ENCODE measurements at regions not wholly inside any gene's neighbourhood (a gene's known extent, or its start where the extent isn't known, plus 50 kb on each side); places are given as distances from the start of the nearest gene placed in this dataset.

GRCh38 chr10:88116481-88116880, 253.1 kb downstream of the PTEN start:
- no peak for TF ChIP-seq CTCF (IDR thresholded peaks at IDR 0.05)
- TF ChIP-seq POLR2AphosphoS5 (IDR thresholded peaks at IDR 0.05; ENCODE audit: low read depth, low read length), result no peak
- TF ChIP-seq REST (IDR thresholded peaks at IDR 0.05; ENCODE audit: insufficient read depth in 1 of 2, low read depth in 2 of 2, low read length in 1 of 2), result no peak
- TF ChIP-seq TCF7L2 (IDR thresholded peaks at IDR 0.05; ENCODE audit: low read depth, low read length), result no peak

Measured in Panc1 (cell line).